Stimulated activated CD4-positive, alpha-beta T cell treated with anti-CD3 and anti-CD28 coated beads, Interleukin-4, amount 100 ng/mL, for 4 hours (primary cell): ENCODE measurements at regions not wholly inside any gene's neighbourhood (a gene's known extent, or its start where the extent isn't known, plus 50 kb on each side); places are given as distances from the start of the nearest gene placed in this dataset.

Experiments
- DNase-seq, 2 experiments: peaks; one replicate each; pipeline ENCODE4 v3.0.0-alpha.2; 2020

DNA sequence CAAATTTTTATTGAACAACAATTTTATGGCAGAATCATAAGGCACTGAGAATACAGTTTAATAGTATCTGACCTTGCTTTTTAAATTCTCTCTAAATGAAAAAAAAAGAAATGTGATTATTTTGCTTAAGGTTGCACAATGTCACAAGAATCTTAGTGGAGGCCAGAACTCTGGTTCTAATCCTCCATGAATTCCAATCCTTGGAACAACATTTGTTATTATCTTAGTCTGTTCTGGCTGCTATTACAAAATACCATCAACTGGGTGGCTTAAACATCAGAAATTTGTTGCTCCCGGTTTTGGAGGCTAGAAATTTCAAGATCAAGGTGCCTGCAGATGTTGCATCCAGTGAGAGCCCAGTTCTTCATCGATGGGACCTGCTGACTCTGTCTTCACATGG is 158.2 kb upstream of the POM121L12 start:
- no peak for DNase-seq

DNA sequence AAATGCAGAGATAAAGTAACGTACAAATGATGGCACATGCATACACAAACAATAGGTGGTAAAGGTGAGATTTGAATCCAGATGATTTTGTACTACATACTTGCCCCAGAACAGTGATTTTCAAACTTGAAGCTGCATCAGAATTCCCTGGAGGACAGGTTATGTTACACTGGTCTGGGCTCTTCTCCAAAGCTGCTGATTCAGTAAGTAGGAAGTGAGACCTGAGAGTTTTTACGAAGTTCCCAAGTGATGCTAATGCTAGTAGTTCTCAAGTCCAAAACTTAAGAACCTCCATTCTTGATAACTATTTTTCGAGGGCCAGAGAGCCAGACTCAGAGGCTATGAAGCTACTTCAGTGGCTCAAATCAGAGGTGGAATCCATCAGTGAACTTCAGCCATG is 159.0 kb upstream of the POM121L12 start:
- no peak for DNase-seq

DNA sequence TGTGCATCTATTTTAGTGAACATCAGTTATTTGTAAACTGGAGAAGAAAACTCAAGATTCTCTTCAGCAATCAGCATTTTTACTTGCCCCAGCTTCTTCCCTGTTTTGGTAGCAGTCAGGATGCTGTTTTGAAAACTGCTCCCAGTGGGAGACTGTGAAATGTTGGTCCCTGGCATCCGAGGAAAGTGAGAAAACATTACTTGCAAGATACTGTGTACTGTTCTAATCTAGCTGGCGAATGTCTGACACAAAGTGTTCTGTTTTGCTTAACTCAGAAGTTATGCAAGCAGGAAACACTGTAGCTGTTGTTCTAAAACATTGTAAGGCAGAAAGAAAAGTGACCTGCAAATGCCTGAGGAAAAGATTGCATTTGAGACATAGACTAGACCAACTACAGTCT is 171.8 kb upstream of the POM121L12 start:
- DNase-seq = no peak

DNA sequence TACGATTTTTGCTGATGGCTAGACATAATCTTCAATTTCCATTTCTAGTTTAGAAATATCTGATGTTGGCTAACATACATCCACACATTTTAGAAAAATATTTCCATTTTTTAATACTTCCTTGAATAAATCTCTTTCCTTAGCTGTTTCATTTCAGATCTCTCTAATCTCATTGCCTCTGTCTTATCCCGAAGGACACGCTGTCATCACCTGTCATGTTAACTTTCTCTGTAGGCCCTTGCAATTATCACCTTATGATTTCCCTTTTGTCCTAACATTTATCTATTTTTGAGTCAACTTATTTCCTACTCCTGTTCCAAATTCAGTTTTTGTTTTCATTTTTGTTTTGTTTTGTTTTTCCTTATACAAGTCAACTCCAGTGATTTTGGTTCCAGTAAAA is 173.1 kb upstream of the POM121L12 start:
- DNase-seq = no peak

DNA sequence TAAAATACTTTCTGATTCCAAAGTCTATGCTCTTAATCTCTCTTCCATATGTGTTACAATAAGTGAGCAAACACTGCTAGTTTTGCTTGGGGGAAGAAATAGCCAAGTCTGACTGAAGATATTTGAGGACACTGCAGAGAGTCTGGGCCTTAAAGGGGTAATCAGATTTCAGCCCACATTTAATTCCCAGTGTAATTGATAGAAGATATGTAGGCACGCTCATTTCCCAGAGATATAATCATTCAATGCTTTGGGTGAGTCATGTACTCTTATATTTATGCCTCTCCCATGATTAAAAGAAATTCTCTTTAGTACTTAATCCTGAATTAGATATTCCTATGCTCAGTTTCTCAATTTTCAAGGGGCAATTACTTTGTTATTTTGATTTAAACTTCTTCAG is 178.1 kb upstream of the POM121L12 start:
- DNase-seq = no peak

DNA sequence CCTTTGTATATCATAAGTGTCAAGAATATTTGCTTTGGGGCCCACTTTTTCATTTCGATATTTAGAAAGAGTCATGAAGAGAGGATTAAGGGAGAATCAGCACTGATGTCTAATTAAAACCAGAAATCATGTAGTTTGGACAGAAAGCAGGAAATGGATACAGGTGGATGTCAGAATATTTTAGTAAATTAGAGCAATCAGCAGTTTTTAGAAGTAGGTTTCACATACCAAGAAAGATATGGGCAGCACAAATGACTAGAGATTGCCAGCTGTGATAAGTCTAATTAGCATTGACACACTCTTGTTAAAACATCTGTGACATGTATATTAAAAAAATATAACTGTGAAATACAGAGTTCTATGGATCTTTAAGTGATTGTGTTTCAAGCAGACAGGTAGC is 180.8 kb upstream of the POM121L12 start:
- no peak for DNase-seq

DNA sequence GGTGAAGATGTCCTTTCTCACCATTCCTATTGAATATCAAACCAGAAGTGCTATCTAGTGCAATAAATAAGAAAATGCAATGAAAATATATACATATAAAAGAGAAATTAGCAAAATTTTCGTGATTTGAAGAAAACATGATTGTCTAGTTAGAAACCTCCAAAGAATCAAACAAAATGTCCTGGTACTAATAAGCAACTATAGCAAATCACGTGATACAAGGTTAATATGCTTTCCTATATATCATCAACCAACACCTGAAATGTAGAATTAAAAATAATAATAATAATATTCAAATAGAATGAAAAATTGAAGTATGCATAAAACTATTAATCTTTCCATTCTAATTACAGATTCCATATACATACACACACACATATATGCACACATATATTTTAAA is 183.9 kb upstream of the POM121L12 start:
- DNase-seq = no peak

DNA sequence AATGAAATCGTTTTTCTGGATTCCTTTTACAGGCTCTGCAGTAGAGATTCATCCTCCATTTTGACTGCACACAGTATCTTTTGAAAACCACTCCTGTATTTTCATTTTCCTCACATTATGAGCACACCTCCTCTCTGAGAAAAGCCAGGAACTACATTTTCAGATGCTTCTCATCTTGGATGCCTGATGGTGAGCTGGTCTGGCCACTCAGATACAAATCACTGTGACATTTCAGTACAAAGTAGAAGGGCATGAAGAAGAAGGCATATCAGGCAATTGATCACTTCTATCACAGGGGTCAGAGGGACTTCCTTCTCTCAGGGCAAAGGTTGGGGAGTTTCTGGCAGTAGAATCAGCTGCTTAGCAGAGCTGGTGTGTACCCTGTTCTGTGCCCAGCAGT is 192.0 kb upstream of the POM121L12 start:
- DNase-seq = no peak

DNA sequence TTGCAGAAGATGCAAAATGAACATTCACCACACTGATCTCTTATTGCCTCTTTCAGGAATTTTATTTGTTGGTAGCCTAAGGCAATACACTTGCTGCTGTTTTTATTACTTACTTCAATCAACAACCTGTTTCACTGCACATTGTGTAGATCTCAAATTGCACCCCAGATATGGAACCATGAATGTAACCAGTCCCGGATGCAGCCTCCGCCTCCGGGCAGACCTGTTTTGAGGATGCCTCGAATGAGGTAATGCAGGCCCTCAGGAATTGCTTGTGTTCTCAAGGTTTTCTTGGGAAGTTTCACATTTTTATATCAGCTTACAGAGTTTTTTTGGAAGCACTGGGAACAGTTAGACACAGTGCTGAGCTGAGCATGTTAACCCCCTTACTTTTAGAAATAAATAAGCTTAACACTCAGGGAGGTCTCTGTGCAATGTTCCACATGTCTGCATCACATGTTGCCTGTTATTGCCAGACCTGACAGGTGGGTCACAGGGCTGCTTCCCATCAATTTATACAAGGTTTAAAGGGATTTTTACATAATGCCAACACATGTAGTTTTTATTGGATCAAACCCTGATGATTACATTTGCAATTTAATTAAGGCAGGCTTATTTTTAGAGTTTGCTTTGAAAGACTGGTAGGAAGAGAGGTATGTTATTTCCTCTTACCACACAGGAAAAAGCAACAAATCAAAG is 193.1 kb upstream of the POM121L12 start:
- DNase-seq = no peak

DNA sequence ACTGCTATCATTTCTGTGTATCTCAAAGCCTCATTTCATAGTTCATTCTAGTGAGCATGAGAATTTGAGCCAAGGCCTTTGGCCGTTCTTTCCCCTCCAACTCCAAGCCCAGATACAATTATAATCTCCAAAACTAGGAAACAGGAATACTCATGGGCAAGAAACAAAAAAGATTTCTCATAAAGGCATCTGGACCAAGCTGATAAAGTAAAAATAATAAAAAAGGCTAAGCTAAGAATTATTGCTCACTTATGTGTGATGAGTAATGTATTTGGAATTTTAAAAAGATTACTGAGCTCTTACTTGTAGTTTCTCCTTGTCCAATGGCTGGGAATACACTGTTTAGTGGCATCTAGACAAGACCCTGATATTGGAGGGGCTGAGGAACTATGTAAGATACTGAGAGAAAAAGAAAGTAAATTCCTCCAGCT is 196.4 kb upstream of the POM121L12 start:
- DNase-seq = no peak

DNA sequence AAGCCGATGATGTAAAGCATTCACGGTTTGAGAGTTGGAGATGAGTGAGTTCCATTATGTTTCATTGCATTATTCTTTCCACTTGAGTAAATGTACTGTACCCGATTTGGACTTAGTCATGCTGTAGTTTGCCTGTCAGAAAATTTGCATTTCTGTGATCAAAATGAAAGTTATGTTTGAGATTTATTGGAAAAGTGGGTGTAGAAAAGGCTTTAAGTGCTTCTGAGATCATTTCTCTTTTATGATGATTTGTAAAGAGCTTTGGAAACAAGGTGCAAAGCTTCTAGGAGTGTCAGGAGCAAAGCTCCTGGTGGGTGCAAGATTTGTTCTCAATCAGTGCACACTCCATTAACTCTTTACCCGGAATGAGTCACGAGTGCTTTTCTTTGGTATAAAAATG is 204.1 kb upstream of the POM121L12 start:
- DNase-seq = no peak

DNA sequence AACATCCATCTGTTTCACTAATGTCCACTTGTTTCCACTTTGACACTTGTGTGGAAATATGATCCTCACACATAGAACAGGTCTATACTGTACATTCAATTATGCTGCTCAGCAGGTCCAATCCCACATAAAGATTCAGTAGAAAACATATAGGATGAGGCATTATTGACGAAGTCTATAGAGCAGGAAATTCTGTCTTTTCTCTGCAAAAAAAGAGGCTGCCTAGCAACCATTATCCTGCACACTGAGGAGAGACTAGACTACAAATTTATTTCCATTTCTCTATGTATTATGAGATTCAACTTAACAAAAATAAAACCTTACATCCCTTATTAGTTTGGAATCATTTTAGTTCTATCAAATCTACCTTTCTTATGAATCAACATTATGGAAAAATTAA is 204.6 kb upstream of the POM121L12 start:
- DNase-seq = no peak

DNA sequence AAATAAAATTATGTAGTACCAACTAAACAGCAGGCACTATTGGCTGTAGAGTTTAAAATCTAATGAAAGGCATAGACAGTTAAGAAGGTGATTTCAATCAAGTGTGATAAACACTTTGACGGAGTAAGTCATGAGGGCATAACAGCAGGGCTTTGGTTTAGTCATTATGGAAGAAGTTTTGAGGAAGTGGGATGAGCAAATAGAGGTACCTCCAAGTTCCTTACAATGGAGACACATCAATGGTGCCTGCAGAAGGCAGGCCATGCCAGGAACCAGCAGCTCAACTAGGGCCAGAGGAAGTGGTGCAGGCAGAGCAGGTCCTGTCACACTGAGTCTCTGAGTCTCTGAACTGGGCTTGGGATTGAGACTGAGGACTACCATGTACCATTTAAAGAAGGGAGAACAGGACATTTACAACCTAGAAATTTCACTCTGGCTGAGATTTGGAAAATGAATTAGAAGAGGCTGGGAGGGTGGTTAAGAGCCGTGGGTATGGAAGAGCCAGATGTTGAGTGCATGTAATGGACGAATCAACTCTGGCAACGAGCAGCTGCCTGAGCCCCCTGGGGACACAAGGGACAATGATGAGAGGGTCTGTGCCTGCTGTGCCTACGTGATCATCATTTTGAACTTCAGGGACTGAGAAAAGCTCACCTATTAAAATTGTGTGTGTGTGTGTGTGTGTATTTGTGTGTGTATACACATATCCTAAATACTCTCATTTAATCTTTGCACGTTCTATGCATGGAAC is 208.7 kb upstream of the POM121L12 start:
- DNase-seq = no peak

DNA sequence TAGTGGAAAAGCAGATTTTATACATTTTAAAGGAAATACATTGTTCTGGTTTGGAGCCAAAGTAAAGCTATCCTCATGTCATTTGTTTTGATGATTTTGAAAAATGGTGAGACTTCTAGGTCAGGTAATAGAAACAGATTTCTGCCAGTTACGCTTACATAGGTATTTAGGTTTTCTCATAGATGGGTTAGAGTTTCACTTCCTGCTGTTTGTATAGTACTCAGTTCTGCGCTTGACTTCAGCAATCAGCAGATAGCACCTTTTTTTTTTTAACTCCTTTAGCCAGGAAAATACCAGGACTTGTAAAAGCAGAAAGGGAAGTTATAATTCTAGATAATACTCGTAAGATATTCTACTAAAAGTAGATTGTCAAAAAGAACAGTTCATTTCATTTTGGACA is 209.8 kb upstream of the POM121L12 start:
- DNase-seq = no peak

DNA sequence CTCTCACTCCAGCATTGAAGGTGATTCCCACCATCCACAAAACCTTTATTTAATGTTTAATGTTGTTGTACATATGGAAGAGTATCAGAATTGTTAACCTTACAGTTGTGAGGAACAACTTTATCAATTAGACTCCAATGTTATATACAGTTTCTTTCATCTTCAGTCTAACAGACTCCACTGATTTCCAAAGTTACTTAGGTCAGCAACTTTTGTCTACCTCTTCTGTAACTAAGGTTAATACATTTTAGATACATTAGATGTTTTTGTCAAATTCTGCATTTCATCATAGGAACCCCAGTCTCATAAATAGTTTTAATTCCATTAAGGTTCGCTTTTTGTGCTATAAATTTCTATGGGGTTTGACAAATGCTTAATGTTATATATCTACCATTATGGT is 223.9 kb upstream of the POM121L12 start:
- no peak for DNase-seq

DNA sequence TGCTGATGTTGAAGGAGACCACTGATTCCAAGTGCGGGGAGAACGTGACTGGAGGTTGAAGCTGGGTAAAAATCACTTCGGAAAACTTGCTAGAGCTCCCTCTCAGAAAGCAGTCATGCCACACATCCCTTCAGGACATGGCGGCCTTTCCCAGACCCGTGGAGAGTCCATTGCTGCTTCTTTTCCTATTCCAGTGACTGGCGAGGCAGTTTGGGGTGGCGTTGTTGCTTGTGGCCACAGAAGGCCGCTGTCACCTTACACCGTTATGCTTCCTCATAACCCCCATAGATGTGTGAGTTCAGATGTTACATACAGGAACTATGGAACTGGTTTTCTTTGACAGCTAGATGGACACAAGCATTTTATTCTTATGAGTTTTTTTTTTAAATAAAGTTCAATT is 235.6 kb upstream of the POM121L12 start:
- no peak for DNase-seq

DNA sequence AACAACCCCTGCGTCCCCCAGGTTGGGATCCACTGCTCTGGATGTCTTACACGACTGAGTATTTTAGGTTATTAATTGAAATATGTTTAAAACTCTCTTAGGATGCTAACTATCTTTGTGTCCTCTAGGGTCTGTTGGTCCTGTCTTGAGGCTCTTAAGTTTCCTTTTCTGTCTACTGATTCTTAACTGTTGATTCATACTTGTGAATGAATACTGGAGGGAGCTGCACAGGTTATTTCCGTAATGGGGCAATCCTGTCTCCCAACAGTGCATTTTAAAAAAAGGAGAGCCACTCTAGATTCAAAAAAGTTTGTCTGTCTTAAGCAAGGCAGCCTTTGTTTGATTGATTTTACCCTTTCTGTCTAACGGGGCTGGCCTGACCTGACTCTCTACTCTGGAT is 237.6 kb upstream of the POM121L12 start:
- DNase-seq = no peak

DNA sequence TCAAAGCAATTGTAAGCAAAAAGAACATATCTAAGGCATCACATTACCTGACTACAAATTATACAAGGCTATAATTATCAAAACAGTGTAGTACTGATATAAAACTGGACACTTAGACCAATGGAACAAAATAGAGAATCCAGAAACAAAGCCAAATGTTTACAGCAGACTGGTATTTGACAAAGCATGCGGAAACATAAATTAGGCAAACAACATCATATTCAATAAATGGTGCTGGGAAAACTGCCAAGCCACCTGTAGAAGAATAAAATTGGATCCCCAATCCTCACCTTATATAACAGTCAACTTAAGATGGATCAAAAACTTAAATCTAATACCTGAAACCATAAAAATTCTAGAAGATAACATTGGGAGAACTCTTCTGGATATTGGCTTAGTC is 240.8 kb upstream of the POM121L12 start:
- DNase-seq = no peak

DNA sequence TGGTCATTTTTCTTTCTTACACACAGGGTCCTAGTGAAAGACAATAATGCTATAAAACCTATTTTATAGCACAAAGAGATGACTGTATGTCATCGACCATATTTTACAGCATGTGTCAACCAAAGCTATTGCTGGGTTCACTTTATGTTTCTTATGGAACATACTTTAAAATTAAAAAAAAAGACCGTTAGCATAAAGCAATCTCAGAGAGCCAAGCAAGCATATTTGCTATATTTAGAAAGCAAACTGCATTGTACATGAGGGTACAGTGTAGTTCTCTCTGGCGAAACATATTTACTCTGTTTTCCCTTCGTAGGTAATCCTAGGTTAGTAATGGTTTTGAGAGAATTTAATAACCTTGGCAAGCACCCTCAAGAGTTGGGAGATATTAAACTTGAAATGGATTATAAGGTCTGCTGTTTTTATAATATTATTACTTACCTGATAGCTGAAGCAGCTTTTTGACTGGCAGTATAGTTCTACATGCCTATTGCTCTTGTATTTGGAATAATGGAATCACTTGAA is 244.2 kb upstream of the POM121L12 start:
- DNase-seq = no peak

DNA sequence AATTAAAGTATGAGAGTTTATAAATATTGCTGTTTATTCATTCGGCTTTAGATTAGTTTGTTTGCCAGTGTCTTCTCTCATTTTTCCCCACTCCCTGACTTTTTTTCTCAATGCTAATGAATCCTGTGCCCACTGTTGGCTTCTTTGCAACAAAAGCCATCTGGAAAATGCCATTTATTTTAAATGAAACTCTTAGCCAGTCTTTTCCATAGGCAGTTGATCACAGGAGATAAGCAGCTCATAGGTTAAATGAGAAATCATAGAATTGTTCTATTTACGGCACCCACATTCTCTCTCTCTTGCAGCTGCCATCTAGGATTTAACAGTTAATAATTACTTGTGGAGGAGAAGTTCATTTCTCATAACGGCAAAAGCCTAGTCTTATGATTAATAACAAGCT is 249.3 kb upstream of the POM121L12 start:
- no peak for DNase-seq

DNA sequence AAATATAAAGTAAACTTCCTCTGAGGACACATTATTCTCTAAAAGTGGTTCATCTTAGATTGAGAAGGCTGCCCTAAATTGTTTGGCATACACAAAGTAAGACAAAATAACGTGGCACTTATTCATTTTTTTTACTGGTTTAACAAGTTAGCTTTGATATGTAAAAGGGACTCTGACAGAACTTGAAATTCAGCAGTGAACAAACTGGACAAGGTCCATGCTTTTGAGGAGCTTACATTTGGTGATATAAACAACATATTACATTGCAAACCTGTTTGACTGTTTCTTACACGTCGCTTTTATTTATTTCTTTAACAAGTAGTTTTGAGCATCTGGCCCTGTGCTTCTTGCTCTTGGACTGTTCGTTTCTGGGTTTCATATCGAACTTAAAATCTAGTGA is 253.1 kb upstream of the POM121L12 start:
- no peak for DNase-seq

DNA sequence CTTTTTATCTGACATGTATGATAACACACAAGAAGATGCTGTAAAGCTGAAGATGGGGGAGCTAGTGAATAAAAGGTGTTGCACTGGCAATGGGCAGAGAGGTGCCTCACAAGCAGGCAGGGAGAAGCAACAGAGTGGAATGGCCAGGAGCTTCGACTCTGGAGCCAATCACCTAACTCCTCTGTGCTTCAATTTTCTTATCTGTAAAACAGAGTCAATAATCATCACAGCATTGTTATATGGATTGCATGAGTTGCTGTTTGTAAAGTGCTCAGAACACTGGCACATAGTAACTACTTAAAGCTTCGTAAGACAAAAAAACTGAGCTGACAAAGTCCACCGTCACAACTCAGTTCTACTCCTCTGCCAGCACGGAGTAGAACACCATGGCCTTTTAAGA is 254.2 kb upstream of the POM121L12 start:
- no peak for DNase-seq

DNA sequence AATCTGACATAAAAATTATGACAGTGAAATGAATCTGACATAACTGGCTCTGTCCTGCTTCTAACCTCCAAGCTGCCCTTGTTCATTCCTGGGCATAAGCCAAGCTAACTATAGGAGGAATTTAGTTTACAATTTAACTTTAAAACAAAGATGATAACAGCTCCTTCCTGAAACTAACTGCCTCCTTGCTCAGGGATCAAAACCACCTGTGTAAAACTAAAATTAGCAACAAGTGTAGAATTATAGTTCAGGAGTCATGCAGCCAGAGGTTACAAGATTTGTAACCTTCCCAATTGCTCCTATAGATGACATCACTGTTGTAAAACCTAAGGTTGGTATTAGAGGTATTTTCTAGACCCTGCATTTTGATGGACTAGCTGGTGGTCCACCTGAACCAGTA is 256.4 kb upstream of the POM121L12 start:
- no peak for DNase-seq

DNA sequence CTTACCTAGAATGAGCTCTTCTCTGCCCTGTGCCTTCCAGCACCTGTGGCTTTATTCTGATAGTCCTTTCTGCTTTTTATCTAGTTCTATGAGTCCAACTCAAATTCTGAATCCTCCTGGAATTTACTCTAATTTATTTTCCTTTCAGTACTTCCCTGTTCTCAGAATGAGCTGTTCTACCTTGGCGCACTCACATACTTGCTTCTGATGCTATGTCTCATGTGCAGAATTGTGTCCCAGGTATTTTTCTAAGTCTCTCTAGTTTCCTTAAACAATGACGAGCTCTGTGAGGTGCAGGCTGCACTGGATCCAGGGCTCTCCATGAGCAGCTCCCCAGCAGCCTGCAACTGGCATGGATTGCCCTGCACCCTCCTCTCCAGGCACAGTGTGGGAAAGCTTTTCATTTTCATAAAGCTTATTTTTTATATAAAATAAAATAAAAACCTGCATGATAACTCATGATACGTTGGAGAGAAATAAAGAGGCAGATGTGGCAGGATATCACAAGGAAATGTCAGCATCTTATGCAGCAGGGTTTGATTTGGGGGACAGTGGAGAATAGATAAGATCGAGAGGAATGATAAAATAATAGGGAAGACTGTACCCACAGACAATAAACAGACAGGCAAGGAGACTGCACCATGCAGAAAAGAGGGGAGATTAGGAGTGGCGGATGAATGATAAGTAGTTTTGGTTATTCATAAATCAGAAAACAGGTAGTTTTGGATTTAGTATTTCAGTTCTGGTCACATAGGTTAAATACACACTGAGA is 258.2 kb upstream of the POM121L12 start:
- no peak for DNase-seq
